ENCODE measurements at regions not wholly inside any gene's neighbourhood (a gene's known extent, or its start where the extent isn't known, plus 50 kb on each side); places are given as distances from the start of the nearest gene placed in this dataset.

GRCh38 chr6:170156448-170157375 lies 134.2 kb downstream of the DLL1 start:
- no peaks in the 10 kb centered on the region for H3K36me3 ChIP-seq (ENCODE audit: control insufficient read depth, insufficient read depth, low read length)
- H3K27ac ChIP-seq (ENCODE audit: low read depth, low read length), result no peak overlapping the region
- H3K9me3 ChIP-seq (ENCODE audit: control insufficient read depth, insufficient read depth, low read depth, low read length), result no peaks in the 10 kb centered on the region
- H3K4me1 ChIP-seq (ENCODE audit: control insufficient read depth, insufficient read depth, low read length), result peaks cover 20% of the 10 kb centered on the region
- no peak overlapping the region for H3K9ac ChIP-seq (ENCODE audit: low read length)
- peaks cover 4% of the 10 kb centered on the region; the same call in 1 of the 2 replicates for H3K27me3 ChIP-seq (ENCODE audit: control insufficient read depth, insufficient read depth, low read length)
- H3K4me3 ChIP-seq (ENCODE audit: low read depth, low read length), result no peak overlapping the region

- Histone ChIP-seq H3K9me3 (ENCODE audit: control insufficient read depth, insufficient read depth, low read depth, low read length) (no peaks in the 10 kb centered on the region), H3K9ac (ENCODE audit: low read length) (no peak overlapping the region), H3K4me3 (ENCODE audit: low read depth, low read length) (no peak overlapping the region), H3K27me3 (ENCODE audit: control insufficient read depth, insufficient read depth, low read length) (peaks cover 4% of the 10 kb centered on the region), H3K36me3 (ENCODE audit: control insufficient read depth, insufficient read depth, low read length) (no peaks in the 10 kb centered on the region), H3K4me1 (ENCODE audit: control insufficient read depth, insufficient read depth, low read length) (peaks cover 27% of the 10 kb centered on the region), H3K27ac (ENCODE audit: low read depth, low read length) (no peak overlapping the region)
Observed at GRCh38 chr6:170155464-170156196, 135.2 kb downstream of the DLL1 start.

DNA sequence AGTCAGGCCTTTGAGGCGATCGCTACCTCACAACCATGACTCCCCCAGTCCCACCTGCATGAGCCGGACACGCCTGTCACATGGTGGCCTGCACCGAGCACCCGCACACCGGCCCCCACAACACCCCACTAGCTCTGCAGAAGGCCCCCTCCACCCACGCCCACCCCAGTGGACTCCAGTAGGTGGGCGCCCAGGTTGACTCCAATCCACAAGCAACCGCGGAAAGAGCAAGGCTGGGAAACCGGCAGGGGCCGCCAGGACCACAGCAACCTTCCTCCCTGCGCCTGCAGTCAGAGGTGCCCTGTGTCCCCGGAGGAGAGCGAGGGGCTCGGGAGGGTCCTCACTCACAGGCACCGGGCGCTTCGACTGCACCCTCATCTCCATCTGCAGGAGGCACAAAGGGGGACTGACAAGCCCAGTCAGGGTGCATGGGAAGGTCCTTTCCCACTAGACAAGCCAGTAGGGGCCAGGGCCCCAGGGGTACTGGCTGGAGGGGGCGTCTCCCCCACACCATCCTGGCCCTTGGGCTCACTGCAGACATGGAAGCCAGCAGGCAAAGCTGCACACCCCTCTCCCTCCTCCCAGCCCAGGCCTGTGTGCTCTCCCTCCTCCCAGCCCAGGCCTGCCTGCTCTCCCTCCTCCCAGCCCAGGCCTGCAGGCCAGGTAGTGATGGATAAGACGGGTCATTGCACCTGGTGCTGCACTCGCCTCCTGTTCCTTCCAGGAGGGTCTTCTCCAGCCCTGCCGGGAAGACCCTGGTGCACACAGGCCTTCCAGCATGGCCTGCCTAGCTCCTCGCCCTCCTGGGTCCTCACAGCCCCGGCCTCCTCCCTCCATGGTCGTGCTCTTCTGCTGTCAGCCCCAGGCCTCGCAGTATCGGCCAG lies 137.2 kb downstream of the DLL1 start:
- Histone ChIP-seq H3K9me3 (ENCODE audit: control insufficient read depth, insufficient read depth, low read depth, low read length) (no peaks in the 10 kb centered on the region), H3K9ac (ENCODE audit: low read length) (peak overlapping the region; percentile 44), H3K27ac (ENCODE audit: low read depth, low read length) (peak overlapping the region; percentile 73; the same call in 1 of the 2 replicates), H3K4me3 (ENCODE audit: low read depth, low read length) (no peak overlapping the region), H3K4me1 (ENCODE audit: control insufficient read depth, insufficient read depth, low read length) (peaks cover 30% of the 10 kb centered on the region), H3K27me3 (ENCODE audit: control insufficient read depth, insufficient read depth, low read length) (peaks cover 8% of the 10 kb centered on the region), H3K36me3 (ENCODE audit: control insufficient read depth, insufficient read depth, low read length) (no peaks in the 10 kb centered on the region)

- Histone ChIP-seq H3K27me3 (ENCODE audit: control insufficient read depth, insufficient read depth, low read length) (peaks cover 8% of the 10 kb centered on the region), H3K4me3 (ENCODE audit: low read depth, low read length) (no peak overlapping the region), H3K27ac (ENCODE audit: low read depth, low read length) (peak overlapping the region; percentile 73; the same call in 1 of the 2 replicates), H3K9me3 (ENCODE audit: control insufficient read depth, insufficient read depth, low read depth, low read length) (no peaks in the 10 kb centered on the region), H3K36me3 (ENCODE audit: control insufficient read depth, insufficient read depth, low read length) (no peaks in the 10 kb centered on the region), H3K9ac (ENCODE audit: low read length) (peak overlapping the region; percentile 77), H3K4me1 (ENCODE audit: control insufficient read depth, insufficient read depth, low read length) (peaks cover 30% of the 10 kb centered on the region)
Observed at GRCh38 chr6:170152989-170153388, 137.9 kb downstream of the DLL1 start.

DNA sequence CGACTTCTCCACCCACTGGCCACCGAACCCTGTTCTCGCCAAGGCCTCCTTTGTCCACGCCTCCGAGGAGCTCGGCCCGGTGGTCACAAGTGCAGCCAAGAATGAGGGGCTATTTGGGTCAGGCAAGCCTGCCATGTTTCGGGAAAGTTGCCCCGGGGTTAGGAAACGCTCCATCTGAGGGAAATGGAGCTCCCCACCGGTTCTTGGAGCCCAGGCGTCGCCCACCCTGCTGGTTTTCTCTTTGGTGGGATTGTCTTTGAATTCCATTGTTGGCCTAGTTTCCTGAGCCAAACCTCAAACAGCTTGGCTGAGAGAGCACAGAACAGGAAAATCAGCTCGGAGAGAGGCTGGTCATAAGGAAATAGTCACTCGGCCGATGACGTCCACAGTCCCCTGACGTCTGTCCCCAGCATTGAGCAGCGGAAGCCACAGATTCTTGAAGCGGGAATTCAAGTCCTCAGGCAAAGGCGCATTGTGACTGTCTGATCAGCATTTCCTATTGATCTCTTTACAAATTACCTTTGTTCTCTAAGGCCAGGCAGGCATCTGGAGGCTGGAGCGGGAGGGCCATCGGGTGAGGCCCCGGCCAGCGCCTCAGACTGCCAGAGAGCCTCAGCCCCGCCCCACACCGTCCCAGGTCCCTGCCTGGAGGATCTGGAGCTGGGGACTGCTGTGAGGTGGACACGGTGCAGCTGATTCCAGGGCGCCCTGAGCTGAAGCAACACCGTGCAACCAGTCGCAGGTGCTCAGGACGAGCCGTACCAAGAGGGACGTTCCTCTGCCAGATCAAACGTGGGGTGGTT lies 138.6 kb downstream of the DLL1 start:
- peak overlapping the region; percentile 77 for H3K9ac ChIP-seq (ENCODE audit: low read length)
- no peaks in the 10 kb centered on the region for H3K36me3 ChIP-seq (ENCODE audit: control insufficient read depth, insufficient read depth, low read length)
- peaks cover 8% of the 10 kb centered on the region for H3K27me3 ChIP-seq (ENCODE audit: control insufficient read depth, insufficient read depth, low read length)
- peak overlapping the region; percentile 73; the same call in 1 of the 2 replicates for H3K27ac ChIP-seq (ENCODE audit: low read depth, low read length)
- peaks cover 30% of the 10 kb centered on the region for H3K4me1 ChIP-seq (ENCODE audit: control insufficient read depth, insufficient read depth, low read length)
- H3K9me3 ChIP-seq (ENCODE audit: control insufficient read depth, insufficient read depth, low read depth, low read length), result no peaks in the 10 kb centered on the region
- H3K4me3 ChIP-seq (ENCODE audit: low read depth, low read length), result no peak overlapping the region

- Histone ChIP-seq H3K4me3 (ENCODE audit: low read depth, low read length) (no peak overlapping the region), H3K27ac (ENCODE audit: low read depth, low read length) (no peak overlapping the region; the same call in 1 of the 2 replicates), H3K4me1 (ENCODE audit: control insufficient read depth, insufficient read depth, low read length) (peaks cover 30% of the 10 kb centered on the region), H3K9ac (ENCODE audit: low read length) (peak overlapping the region; percentile 77), H3K27me3 (ENCODE audit: control insufficient read depth, insufficient read depth, low read length) (peaks cover 8% of the 10 kb centered on the region), H3K36me3 (ENCODE audit: control insufficient read depth, insufficient read depth, low read length) (no peaks in the 10 kb centered on the region), H3K9me3 (ENCODE audit: control insufficient read depth, insufficient read depth, low read depth, low read length) (no peaks in the 10 kb centered on the region)
Observed at GRCh38 chr6:170151804-170152123, 139.1 kb downstream of the DLL1 start.

DNA sequence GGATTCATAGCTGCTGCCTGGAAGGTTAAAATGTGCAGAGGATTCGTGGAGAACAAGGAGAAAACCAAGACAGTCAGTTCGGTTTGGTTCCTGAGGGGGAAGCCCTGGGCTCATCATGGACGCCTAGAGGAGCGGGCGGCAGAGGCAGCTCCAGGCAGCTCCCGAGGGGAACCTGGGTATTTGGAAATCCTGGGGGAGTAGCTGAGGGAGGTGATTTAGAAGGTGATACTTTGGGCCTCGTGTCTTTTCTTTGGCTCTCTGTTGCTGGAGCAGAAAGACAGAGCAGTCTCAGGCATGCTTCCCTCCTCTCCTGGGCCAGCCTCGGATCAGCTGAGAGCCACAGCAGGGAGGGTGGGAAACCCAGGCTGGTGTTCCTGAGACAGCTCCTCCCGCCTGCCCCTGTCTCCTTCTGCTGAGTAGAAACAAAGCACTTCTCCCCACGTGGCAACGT lies 139.5 kb downstream of the DLL1 start:
- no peaks in the 10 kb centered on the region for H3K36me3 ChIP-seq (ENCODE audit: control insufficient read depth, insufficient read depth, low read length)
- H3K27me3 ChIP-seq (ENCODE audit: control insufficient read depth, insufficient read depth, low read length), result peaks cover 8% of the 10 kb centered on the region
- no peak overlapping the region for H3K9ac ChIP-seq (ENCODE audit: low read length)
- H3K27ac ChIP-seq (ENCODE audit: low read depth, low read length), result no peak overlapping the region
- H3K4me3 ChIP-seq (ENCODE audit: low read depth, low read length), result no peak overlapping the region
- no peaks in the 10 kb centered on the region for H3K9me3 ChIP-seq (ENCODE audit: control insufficient read depth, insufficient read depth, low read depth, low read length)
- H3K4me1 ChIP-seq (ENCODE audit: control insufficient read depth, insufficient read depth, low read length), result peaks cover 30% of the 10 kb centered on the region

DNA sequence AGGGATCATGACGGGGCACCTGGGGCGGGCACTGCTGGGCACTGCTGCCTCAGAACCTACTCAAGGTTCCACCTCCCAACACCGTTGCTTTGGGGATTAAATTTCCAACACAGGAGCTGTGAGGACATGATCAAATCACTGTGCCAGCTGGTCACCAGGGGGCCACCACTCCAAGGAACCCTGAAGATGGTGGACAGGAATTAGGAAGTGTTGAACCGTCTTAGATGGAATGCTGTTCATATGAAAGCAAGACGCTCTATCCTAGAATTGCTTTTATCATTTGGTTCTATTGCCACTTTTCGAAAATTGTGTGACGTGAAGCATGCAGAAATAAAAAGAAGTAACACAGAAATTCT lies 140.3 kb downstream of the DLL1 start:
- Histone ChIP-seq H3K27ac (ENCODE audit: low read depth, low read length) (no peak overlapping the region), H3K9ac (ENCODE audit: low read length) (no peak overlapping the region), H3K4me3 (ENCODE audit: low read depth, low read length) (no peak overlapping the region), H3K9me3 (ENCODE audit: control insufficient read depth, insufficient read depth, low read depth, low read length) (no peaks in the 10 kb centered on the region), H3K4me1 (ENCODE audit: control insufficient read depth, insufficient read depth, low read length) (peaks cover 30% of the 10 kb centered on the region), H3K36me3 (ENCODE audit: control insufficient read depth, insufficient read depth, low read length) (no peaks in the 10 kb centered on the region), H3K27me3 (ENCODE audit: control insufficient read depth, insufficient read depth, low read length) (peaks cover 8% of the 10 kb centered on the region)

DNA sequence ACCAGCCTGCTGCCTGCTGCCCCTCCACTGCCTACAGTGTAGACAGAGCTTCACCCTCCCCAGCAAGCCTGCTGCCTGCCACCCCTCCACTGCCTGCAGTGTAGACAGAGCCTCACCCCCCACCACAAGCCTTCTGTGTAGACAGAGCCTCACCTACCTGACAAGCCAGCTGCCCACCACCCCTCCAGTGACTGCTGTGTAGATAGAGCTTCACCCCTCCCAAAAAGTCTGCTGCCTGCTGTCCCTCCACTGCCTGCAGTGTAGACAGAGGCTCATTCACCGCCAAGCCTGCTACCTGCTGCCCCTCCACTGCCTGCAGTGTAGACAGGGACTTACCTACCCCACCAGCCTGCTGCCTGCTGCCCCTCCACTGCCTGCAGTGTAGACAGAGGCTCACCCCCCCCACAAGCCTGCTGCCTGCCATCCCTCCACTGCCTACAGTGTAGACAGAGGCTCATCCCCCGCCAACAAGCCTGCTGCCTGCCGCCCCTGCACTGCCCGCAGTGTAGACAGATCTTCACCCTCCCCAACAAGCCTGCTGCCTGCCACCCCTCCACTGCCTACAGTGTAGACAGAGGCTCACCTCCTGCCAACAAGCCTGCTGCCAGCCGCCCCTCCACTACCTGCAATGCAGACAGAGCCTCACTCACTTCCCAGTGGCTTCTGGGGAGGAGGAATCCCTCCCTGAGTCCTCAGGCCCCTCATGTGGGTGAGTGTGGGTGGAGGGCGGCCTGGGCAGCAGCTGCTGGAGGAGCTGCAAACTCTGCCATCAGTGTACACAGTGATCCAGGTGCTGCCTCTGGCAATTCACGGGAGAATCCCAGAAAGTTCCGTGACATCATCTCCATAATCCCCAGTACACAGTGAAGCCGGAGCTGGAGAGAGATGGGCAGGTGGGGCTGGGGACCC lies 140.9 kb downstream of the DLL1 start:
- Histone ChIP-seq H3K36me3 (ENCODE audit: control insufficient read depth, insufficient read depth, low read length) (no peaks in the 10 kb centered on the region), H3K27me3 (ENCODE audit: control insufficient read depth, insufficient read depth, low read length) (peaks cover 8% of the 10 kb centered on the region), H3K9me3 (ENCODE audit: control insufficient read depth, insufficient read depth, low read depth, low read length) (no peaks in the 10 kb centered on the region), H3K9ac (ENCODE audit: low read length) (no peak overlapping the region), H3K4me1 (ENCODE audit: control insufficient read depth, insufficient read depth, low read length) (peaks cover 30% of the 10 kb centered on the region), H3K4me3 (ENCODE audit: low read depth, low read length) (no peak overlapping the region), H3K27ac (ENCODE audit: low read depth, low read length) (no peak overlapping the region)
